Aorta (tissue), 5 donors: ENCODE measurements at regions not wholly inside any gene's neighbourhood (a gene's known extent, or its start where the extent isn't known, plus 50 kb on each side); places are given as distances from the start of the nearest gene placed in this dataset.

ENCODE experiments used
- ATAC-seq: fragments of 200-7000 bp; cut with Tn5 transposase; one replicate; pipeline ENCODE4 v1.9.1; 2022; ENCODE audit warnings: moderate library complexity; ENCODE audit not compliant: low FRiP score
- DNase-seq, 2 donors: peaks; one replicate each; pipeline ENCODE4 v3.0.0-alpha.2; 2020
- H3K27ac ChIP-seq, 2 donors: one replicate each; pipeline ENCODE4 v1.5.1; 2013; ENCODE audit warnings: low read length in 2 of 2, mild to moderate bottlenecking in 2 of 2, moderate library complexity in 2 of 2, control low read depth in 1 of 2, inconsistent platforms in 1 of 2, low read depth in 1 of 2
- H3K27me3 ChIP-seq, 2 donors: one replicate each; pipeline ENCODE4 v1.6.1; 2013; ENCODE audit warnings: control low read depth in 1 of 2, low read length in 1 of 2, mild to moderate bottlenecking in 1 of 2, moderate library complexity in 1 of 2; ENCODE audit not compliant: insufficient read depth in 2 of 2, control insufficient read depth in 1 of 2
- H3K36me3 ChIP-seq, 2 donors: one replicate each; pipeline ENCODE4 v1.6.1; 2013; ENCODE audit warnings: control low read depth in 1 of 2, low read length in 1 of 2, mild to moderate bottlenecking in 1 of 2; ENCODE audit not compliant: insufficient read depth in 2 of 2, control insufficient read depth in 1 of 2
- H3K4me1 ChIP-seq, 2 donors: one replicate each; pipeline ENCODE4 v1.6.1; 2013; ENCODE audit warnings: low read length in 2 of 2, control low read depth in 1 of 2, mild to moderate bottlenecking in 1 of 2, moderate library complexity in 1 of 2; ENCODE audit not compliant: insufficient read depth in 2 of 2, control insufficient read depth in 1 of 2
- H3K4me3 ChIP-seq, 2 donors: one replicate each; pipeline ENCODE4 v1.5.1; 2013; ENCODE audit warnings: low read length in 2 of 2, control low read depth in 1 of 2, mild to moderate bottlenecking in 1 of 2
- H3K9me3 ChIP-seq: one replicate; pipeline ENCODE4 v1.6.1; 2013; ENCODE audit warnings: mild to moderate bottlenecking, low read length; ENCODE audit not compliant: control insufficient read depth
- WGBS, 2 donors: extraction: QIAGEN DNeasy Blood & Tissue Kit; methylation state at CpG; one replicate each; pipeline ENCODE4 v1.1.7; 2013; 5-methylcytosine and 5-hydroxymethylcytosine counted together
- intact Hi-C, 2 donors: fragments of 100-400 bp; cut with DNase I; formaldehyde crosslinking; loops; one replicate each; pipeline versions ENCODE4 v1.14.2 to v1.15.0; 2022
- donor health status: healthy with polysubstance abuse.
- donor health status: Bipolar disorder and iron deficiency.
- donor health status: DM: no; HTN: no; CAD: no.
- donor health status: DM: no; HTN: no; CAD: no.
- donor health status: DM: yes; HTN: yes; CAD: no.

GRCh38 chr4:95956094-95956493 lies 116.2 kb downstream of the PDHA2 start:
- intact Hi-C loops: no loop called here
- DNase-seq (no peak), ATAC-seq (no peak)
- Histone ChIP-seq H3K4me3 (no peak overlapping the region), H3K4me1 (no peaks in the 10 kb centered on the region), H3K27ac (no peak overlapping the region), H3K9me3 (no peaks in the 10 kb centered on the region), H3K36me3 (no peaks in the 10 kb centered on the region), H3K27me3 (peaks cover 0 to 2% of the 10 kb centered on the region in 2 donors)
- WGBS, 2 donors: 72 to 82% methylated on average over 1 of the region's 1 CpG

GRCh38 chr4:95957054-95957453 lies 117.2 kb downstream of the PDHA2 start:
- 90 to 94% methylated on average over 4 of the region's 4 CpGs for WGBS, 2 donors
- Histone ChIP-seq H3K4me3 (no peak overlapping the region), H3K27me3 (peaks cover 0 to 2% of the 10 kb centered on the region in 2 donors), H3K36me3 (no peaks in the 10 kb centered on the region), H3K4me1 (no peaks in the 10 kb centered on the region), H3K9me3 (no peaks in the 10 kb centered on the region), H3K27ac (no peak overlapping the region)
- no peak for ATAC-seq
- DNase-seq: no peak
- intact Hi-C loops: no loop called here

DNA sequence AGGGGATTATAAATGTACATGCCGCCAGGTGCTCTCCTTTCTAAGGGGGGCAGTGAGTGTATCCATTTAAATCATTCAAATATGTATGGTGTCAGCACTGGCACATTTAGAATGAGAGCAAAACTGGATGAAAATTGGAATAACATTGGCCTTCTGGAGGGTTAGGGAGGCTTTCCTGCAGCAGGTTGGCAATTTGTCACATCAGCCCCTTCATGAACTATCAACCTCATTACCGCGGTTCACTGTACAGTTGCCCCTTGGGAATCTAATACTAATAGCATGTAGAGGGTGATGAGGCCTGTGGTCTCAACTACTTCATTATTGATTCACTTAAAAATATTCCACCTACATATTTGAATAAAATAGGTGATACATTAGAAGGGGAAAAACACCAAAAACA lies 117.9 kb downstream of the PDHA2 start:
- Histone ChIP-seq H3K36me3 (no peaks in the 10 kb centered on the region), H3K9me3 (no peaks in the 10 kb centered on the region), H3K27ac (no peak overlapping the region), H3K4me3 (no peak overlapping the region), H3K27me3 (peaks cover 0 to 2% of the 10 kb centered on the region in 2 donors), H3K4me1 (no peaks in the 10 kb centered on the region)
- WGBS, 2 donors: 56 to 61% methylated on average over 3 of the region's 3 CpGs
- ATAC-seq (no peak), DNase-seq (no peak)
- intact Hi-C loops: no loop called here

DNA sequence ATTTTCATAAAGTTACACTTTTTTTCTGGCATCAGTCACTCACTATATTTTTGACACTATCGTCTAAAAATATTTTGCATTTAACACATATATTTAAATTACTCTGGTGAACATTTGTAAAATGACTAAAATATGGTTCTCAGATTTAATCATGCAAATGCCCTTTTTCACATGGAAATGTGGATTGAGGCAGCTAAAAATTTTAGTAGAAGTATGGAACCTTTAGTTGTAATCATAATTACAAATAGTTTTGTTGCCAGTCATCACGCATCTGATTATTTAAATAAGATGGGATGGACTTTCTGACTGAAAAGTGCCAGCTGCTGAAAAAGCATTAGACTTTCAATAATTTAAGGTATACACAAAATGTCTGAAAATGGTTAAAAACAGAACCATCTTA lies 119.3 kb downstream of the PDHA2 start:
- no peaks in the 10 kb centered on the region for H3K9me3 ChIP-seq
- H3K36me3 ChIP-seq: no peaks in the 10 kb centered on the region
- no peaks in the 10 kb centered on the region for H3K27me3 ChIP-seq
- ATAC-seq (no peak), DNase-seq (no peak)
- H3K4me1 ChIP-seq: no peaks in the 10 kb centered on the region
- no peak overlapping the region for H3K27ac ChIP-seq
- 87 to 88% methylated on average over 2 of the region's 2 CpGs for WGBS, 2 donors
- intact Hi-C loops: no loop called here
- no peak overlapping the region for H3K4me3 ChIP-seq

DNA sequence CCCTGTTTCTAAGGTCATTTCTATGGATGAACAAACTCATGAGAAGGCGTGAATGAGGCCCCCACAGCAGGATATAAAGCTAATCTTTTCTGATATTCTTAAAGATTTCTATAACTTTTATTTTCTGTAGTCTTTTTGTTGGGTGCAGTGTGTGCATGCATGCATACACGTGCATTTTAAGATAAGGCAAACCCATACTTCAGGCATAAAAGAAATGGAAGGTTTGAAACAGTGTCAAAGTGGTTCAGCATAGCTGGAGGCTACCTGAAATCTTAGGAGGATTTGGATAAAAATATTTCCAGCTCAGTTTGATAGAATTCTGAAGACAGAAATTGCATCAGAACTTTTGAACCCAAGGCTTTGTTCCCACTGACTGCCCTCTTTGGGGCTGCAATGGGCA lies 119.7 kb downstream of the PDHA2 start:
- Histone ChIP-seq H3K4me1 (no peaks in the 10 kb centered on the region), H3K27me3 (no peaks in the 10 kb centered on the region), H3K36me3 (no peaks in the 10 kb centered on the region), H3K4me3 (no peak overlapping the region), H3K27ac (no peak overlapping the region), H3K9me3 (no peaks in the 10 kb centered on the region)
- ATAC-seq (no peak), DNase-seq (no peak)
- intact Hi-C loops: no loop called here
- 76 to 78% methylated on average over 2 of the region's 2 CpGs for WGBS, 2 donors

- no peak overlapping the region for H3K27ac ChIP-seq
- intact Hi-C loops: no loop called here
- no peak for ATAC-seq
These were observed 123.6 kb downstream of the PDHA2 start for GRCh38 chr4:95963456-95963855.

DNA sequence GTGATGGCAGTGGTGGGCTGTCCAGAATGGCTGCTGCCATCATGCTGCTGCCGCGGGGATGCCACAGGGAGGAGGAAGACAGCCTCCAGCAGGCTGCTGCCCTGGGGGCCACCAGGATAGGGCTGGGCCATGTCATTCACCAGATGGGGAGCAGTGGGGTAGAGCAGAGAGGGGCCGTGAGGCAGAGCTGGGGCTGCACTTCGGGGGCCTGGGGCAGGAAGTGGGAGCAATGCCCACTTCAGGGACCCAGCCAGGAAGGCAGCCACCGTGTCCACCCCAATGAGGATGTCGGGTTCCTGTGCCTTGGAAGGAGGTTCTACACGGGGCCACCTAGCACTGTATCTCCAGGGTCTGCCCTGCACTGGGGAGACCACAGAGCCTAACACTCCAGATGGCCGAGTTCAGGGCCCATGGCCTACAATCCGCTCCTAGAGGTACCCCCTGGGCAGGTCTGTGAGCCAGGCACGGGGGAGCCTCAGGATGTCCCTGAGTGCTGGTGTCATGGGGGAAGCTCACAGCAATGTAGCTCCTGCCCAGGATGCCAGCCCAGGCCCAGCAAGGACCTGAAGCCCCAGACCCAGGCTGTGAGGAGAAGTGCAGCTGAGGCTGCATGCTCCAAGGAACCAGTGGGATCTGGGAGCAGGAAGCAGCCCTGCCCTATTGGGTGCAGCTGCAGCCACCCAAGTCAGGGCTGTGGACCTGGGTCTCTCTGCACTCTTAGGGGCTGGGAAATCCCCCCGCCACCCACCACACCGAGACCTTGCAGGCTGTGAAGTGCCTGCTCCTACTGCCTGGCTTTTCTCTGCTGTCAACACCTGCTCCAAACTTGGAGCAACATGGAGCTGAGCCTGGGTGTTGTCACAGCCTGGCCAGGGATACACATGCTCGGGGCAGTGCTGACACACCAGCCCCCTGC lies 140.3 kb downstream of the PDHA2 start:
- intact Hi-C loops: no loop called here
- no peak overlapping the region for H3K27ac ChIP-seq
- peak in 1 of 2 donors; percentile 58 for DNase-seq
- peak; percentile 34 for ATAC-seq
- 91 to 92% methylated on average over 13 of the region's 13 CpGs for WGBS, 2 donors
- H3K4me3 ChIP-seq: no peak overlapping the region
- H3K9me3 ChIP-seq: no peaks in the 10 kb centered on the region
- no peaks in the 10 kb centered on the region for H3K27me3 ChIP-seq
- H3K4me1 ChIP-seq: no peaks in the 10 kb centered on the region
- no peaks in the 10 kb centered on the region for H3K36me3 ChIP-seq

More at GRCh38 chr4:95963456-95963855, 123.6 kb downstream of the PDHA2 start:
- Histone ChIP-seq H3K4me3 (no peak overlapping the region), H3K27me3 (no peaks in the 10 kb centered on the region), H3K36me3 (no peaks in the 10 kb centered on the region), H3K4me1 (no peaks in the 10 kb centered on the region), H3K9me3 (no peaks in the 10 kb centered on the region)
- DNase-seq: no peak
- 67 to 69% methylated on average over 3 of the region's 3 CpGs for WGBS, 2 donors

DNA sequence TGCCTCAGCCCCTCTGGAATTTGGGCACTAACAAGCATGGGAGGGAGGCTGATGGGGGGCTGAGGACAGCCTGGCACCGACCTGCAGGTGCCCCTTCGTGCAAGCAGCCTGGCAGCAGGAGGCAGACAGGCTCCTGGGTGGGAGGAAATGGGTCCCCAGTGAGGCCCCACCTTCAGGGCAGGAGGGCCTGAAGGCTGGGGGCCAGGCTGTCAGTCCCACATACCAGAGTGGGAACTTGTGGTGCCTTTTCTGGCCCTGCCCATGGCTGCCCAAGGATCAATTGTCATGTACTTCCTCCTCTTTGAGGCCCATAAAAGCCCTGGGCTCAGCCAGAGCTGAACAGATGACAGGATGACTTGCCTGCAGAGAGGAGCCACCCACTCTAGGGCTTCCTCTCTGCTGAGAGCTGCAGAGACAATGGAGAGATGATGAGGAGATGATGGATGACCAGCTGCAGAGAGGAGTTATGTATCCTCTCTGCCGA lies 141.0 kb downstream of the PDHA2 start:
- H3K4me1 ChIP-seq: no peaks in the 10 kb centered on the region
- 81 to 84% methylated on average over 3 of the region's 3 CpGs for WGBS, 2 donors
- intact Hi-C loops: no loop called here

GRCh38 chr4:95981591-95981990 lies 141.7 kb downstream of the PDHA2 start:
- Histone ChIP-seq H3K4me3 (no peak overlapping the region), H3K27ac (no peak overlapping the region), H3K36me3 (no peaks in the 10 kb centered on the region), H3K9me3 (peaks cover 2% of the 10 kb centered on the region), H3K4me1 (no peaks in the 10 kb centered on the region), H3K27me3 (no peaks in the 10 kb centered on the region)
- intact Hi-C loops: no loop called here
- WGBS, 2 donors: 81 to 85% methylated on average over 2 of the region's 2 CpGs
- ATAC-seq (no peak), DNase-seq (no peak)

More for the DNA sequence above, 141.0 kb downstream of the PDHA2 start:
- no peak for ATAC-seq
- no peaks in the 10 kb centered on the region for H3K27me3 ChIP-seq
- no peak for DNase-seq
- H3K27ac ChIP-seq: no peak overlapping the region
- H3K36me3 ChIP-seq: no peaks in the 10 kb centered on the region
- no peak overlapping the region for H3K4me3 ChIP-seq
- H3K9me3 ChIP-seq: peaks cover 1% of the 10 kb centered on the region
